ENCODE measurements at regions not wholly inside any gene's neighbourhood (a gene's known extent, or its start where the extent isn't known, plus 50 kb on each side); places are given as distances from the start of the nearest gene placed in this dataset.
A peak's percentile ranks its signal among the peaks of the same experiment; 100 is the strongest.
"Not testable (repeated sequence)": the region's sequence is repeated elsewhere in the genome, so short reads cannot be mapped to it uniquely, and the experiment has no call there.

DNA sequence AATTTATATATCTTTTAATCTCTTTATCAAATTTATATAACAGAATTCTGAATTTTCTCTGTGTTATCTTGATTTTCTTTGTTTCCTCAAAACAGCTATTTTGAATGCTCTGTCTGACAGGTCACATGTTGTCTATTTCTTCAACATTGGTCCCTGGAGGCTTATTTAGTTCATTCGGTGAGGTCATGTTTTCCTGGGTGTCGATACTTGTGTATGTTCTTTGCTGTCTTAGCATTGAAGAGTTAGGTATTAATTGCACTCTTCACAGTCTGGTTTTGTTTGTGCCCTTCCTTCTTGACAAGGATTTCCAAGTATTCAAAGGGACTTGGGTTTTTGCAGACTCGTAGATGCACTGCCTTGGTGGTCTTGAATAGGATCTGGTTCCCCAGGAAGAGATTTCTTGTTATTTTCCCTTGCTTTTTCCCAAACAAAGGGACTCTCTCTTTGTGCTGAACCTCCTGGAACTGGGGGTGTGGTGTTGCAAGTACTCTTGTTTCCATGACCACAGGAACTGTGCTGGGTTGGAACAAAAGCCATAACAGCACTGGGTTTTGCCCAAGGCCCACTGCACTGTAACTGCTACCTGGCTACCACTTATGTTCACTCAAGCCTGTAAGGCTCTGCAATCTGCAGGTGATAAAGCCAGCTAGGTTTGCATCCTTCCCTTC is 1483.0 kb downstream of the CDH8 start:
- DNase-seq (ENCODE audit: low spot score): no peak

DNA sequence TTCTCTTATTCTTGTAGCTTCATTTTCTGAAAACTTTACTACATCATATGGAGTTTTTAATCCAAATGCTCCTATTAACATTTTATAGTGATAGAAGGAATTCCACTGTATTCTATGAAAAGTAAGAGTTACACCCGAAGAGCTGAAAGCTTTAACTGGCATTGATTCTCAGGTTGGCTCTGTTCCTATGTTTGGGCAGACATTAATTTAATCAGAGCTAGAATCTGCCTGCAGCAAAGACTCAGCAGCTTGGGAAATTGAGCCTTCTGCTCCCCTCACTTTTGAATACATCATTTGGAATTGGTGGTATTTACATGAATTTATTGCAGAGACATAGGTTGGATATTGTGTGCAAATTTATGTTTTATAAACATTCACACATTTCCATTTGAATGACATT is 1494.7 kb downstream of the CDH8 start:
- peak; percentile 4 for DNase-seq (ENCODE audit: low spot score)

DNA sequence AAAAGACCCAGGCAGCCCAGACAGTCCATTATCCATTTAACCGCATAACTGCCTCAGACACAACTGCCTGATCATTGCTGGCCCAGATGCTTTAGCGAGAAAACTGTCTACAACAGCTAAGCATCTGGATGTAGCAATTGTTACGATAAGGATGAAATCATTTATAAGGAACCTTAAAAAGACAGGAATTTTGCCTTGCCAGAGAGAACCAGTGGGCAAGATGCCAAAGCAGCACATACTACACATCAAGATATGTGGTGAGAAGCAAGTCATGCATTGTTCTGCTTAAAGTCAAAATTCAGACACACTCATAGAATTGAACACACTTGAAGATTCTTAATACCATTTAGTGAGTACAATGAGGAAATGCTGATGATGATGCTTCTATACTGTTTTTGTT is 1525.3 kb downstream of the CDH8 start:
- DNase-seq (ENCODE audit: low spot score): no peak

GRCh38 chr16:60510208-60510607 is 1526.0 kb downstream of the CDH8 start:
- no peak for DNase-seq (ENCODE audit: low spot score)

DNA sequence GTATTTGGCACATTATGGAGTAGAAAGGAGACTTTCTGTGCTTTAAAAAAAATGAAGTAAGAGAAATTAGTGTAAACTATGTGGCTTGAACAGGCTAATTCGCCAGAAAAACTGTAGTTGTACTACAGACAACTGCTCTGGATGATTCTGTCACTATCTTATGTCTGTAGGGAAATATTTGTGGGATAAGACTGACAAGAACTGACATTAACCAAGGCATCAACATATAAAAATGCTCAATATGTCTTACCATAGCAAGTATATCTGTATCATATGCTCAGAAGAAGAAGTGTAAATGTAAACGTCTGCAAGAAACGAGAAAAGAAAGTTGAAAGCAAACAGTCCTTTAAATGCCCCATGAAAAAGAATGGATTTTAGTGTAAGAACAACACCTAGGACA is 1545.0 kb downstream of the CDH8 start:
- DNase-seq (ENCODE audit: low spot score): no peak

DNA sequence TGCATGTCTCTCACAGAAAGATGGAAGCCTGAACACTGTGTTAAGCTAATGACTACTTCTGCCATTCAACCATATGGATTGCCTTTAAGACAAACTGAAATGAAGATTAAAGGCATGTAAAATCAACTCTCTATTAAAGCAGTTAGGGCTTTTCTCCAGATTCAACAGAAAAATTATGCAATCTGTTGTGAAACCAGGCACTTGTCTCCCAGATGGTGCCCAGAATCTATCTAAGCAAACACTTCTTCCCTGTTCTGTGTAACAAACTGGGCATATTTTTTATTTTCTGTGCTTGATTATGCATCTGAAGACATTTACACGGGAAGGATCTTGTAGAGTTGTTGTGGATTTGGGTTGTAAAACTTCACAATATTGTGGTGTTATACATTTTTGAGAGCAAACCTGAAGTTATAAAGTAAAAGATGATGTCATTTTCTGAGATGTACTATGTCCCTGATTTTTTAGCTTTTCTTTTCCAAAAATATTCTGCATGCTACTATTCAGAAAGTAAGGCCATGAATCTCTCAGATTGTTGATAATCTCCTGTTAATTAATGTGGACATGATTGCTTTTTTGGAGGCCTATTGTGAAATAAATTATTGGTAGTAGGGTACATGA is 1550.3 kb downstream of the CDH8 start:
- no peak for DNase-seq (ENCODE audit: low spot score)

GRCh38 chr16:60484901-60485300 is 1551.3 kb downstream of the CDH8 start:
- no peak for DNase-seq (ENCODE audit: low spot score)

DNA sequence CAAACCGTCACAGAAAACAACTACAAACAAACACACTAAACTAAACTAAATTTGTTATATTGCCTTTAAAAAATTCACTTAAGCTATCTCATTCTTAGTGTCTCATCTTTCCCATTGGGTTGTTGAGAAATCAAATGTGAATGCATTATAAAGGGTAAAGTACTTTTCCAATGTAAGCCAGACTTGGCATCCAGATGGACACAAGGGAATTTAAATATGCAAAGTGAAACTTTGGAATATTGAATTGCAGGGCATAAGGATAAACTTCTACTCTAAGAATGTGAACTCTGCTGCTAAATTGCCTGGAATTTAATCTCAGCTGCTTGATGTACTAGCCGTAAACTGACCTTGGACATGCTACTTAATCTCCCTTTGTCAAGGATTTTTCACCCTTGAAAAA is 1554.6 kb downstream of the CDH8 start:
- no peak for DNase-seq (ENCODE audit: low spot score)

- no peak for DNase-seq (ENCODE audit: low spot score)
Measured at GRCh38 chr16:60478810-60479209, 1557.4 kb downstream of the CDH8 start.

- no peak for DNase-seq (ENCODE audit: low spot score)
Measured at GRCh38 chr16:60463986-60464385, 1572.3 kb downstream of the CDH8 start.

GRCh38 chr16:60459463-60459862 is 1576.8 kb downstream of the CDH8 start:
- no peak for DNase-seq (ENCODE audit: low spot score)

- DNase-seq (ENCODE audit: low spot score): no peak
Measured at GRCh38 chr16:60458255-60458654, 1578.0 kb downstream of the CDH8 start.

GRCh38 chr16:60452646-60453045 is 1583.6 kb downstream of the CDH8 start:
- no peak for DNase-seq (ENCODE audit: low spot score)

- DNase-seq (ENCODE audit: low spot score): no peak
Measured at GRCh38 chr16:60438894-60439293, 1597.3 kb downstream of the CDH8 start.

GRCh38 chr16:60432472-60432871 is 1603.8 kb downstream of the CDH8 start:
- DNase-seq (ENCODE audit: low spot score): no peak

DNA sequence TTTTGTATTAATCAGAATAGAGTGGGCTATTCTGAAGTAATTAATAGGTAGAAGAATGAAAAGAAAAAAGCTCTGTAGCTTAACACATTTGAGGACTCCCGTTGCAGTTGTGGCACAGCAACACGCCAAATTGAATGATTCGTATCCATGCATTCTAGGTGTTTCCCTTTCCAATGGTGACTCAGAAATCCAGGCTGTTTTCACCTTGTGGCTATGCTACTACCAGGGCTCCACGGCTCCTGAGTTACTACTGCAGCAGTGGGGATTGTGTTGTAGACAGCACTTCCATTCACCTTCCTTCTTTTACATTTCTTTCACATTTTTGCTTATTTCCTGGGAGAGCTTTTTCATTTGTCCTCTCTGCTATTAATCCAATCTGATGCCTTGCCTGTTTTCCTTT is 1616.4 kb downstream of the CDH8 start:
- no peak for DNase-seq (ENCODE audit: low spot score)

DNA sequence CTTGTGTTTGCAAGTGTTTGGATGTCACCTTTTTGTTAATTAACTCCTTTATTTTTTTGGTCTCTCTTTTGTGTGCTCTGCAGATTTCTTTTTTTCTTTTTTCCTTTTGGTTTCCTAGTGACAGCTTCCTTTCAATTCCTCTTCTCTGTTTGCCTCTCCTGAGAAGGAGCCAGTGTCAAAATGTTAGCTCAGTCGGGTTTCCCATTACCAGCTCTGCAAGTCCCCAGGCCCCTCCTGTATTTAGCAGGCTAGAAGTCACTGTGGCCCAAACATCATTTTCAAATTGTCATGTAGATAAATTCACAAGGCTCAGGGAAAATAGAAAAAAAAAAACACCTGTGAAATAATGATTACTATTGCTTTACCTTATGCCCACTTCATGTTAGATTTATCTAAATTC is 1621.6 kb downstream of the CDH8 start:
- no peak for DNase-seq (ENCODE audit: low spot score)

GRCh38 chr16:60413969-60414368 is 1622.3 kb downstream of the CDH8 start:
- DNase-seq (ENCODE audit: low spot score): no peak

DNA sequence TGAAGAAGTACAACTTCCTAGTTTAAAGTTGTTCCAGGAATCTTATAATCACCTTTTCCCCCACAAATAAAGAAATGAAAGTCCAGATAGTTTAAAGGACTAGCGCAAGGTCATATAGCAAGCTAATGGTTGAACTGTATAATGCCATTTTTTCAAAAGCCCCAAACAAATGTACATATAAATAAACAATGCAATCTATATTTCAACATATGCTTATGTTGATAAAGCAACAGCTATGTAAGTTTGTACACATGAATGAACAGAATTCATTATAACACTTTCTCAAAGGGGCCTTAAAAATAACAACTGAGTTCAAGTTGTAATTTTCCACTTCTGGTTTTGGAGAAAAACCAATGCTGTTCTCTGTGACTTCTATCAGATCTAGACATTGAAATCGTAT is 1628.6 kb downstream of the CDH8 start:
- DNase-seq (ENCODE audit: low spot score): no peak

DNA sequence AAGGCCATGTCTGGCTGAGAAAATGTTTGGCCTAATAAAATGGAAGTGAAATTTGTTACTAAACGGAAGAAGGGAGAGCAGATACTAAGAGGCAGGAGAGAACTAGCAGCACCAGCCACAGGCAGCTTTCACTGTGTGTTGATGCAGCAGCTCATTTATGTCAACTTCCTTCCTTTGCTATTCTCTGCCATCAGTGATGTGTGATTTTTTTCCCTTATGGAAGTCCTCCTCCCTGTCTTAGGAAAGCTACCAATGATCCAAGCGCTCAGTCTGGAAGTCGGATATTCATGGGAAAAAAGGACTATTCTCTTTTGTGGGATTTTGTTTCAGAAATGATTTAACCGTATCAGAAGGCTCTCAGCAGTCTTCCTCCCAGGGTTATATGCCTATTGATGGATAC is 1629.2 kb downstream of the CDH8 start:
- DNase-seq (ENCODE audit: low spot score): no peak

DNA sequence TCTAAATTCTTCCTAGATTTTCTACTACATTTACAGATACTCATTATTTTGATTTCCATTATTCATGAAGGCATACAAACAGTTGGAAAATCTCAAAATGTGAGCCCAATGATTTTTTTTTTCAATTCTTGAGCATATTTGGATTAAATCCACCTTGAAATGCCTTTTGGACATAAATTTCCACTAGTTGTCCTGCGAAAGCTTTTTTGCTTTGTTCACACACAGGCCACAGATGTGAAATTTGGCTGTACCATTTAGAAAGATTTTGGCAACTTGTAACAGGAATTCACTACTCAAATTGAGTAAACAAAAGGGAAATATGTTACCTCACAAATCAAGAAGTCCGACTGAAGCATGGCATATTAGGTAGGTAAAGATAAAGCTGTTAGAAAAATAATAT is 1631.0 kb downstream of the CDH8 start:
- no peak for DNase-seq (ENCODE audit: low spot score)

DNA sequence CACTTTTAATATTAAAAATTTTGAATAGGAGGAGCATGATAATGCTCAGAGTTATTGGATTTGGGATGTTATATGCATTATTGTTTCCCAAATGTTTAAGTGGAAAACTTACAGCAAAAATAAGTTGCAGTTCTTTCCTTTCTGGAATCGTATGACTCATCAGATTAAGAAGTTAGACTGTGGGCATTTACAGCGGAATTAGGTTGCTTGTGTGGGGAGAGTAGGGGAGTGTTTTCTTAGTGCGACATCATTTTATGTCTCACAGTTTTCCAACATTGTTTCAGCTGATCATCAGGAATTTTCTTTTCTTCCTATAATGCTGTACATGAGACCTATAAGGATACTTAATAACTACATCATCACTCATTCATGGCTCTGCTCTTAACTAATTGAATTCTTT is 1631.8 kb downstream of the CDH8 start:
- no peak for DNase-seq (ENCODE audit: low spot score)

DNA sequence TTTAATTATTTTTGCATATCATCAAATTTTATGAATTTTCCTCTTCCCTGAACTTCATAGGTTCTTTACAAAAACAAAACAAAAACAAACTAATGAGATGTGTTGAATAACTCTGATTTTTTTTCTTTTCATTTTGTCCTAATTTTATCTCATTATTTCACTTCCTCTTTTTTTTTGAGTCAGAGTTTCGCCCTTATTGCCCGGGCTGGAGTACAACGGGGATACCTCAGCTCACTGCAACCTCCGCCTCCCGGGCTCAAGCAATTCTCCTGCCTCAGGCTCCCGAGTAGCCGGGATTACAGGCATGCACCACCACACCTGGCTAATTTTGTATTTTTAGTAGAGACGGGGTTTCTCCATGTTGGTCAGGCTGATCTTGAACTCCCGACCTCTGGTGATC is 1633.3 kb downstream of the CDH8 start:
- not testable (repeated sequence) for DNase-seq (ENCODE audit: low spot score)

DNA sequence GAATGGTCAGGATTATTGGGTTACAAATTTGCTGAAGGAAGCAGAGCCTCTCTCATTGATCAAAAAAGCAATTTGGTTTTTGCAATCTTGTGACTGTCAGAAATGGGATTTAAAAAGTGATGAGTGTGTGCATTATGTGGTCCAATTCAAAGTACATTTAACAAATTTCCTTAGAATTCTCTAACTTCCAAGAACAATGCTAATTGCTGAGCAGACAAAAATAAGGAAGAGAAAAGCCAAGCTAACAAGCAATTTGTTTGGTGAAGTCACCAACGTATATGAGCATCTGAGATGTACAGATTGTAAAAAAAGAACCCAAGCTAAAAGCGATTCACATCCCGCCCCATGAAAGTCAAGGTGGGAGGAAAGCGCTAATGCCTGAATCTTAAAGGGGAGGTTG is 1643.9 kb downstream of the CDH8 start:
- no peak for DNase-seq (ENCODE audit: low spot score)
